ENCODE measurements at regions not wholly inside any gene's neighbourhood (a gene's known extent, or its start where the extent isn't known, plus 50 kb on each side); places are given as distances from the start of the nearest gene placed in this dataset.

- ChIA-PET CTCF (no interaction called here), POLR2A (no interaction called here)
- no peak overlapping the region for H3K4me3 ChIP-seq (ENCODE audit: low read depth, low read length)
- DNase-seq (ENCODE audit: low read depth, low spot score) = no peak
- no peak for TF ChIP-seq CTCF (IDR thresholded peaks at IDR 0.05; ENCODE audit: insufficient read depth, low read length, missing control alignments)
These were observed 90.0 kb downstream of the FAM174B start for GRCh38 chr15:92565351-92566125.

- CTCF ChIA-PET = no interaction called here
- POLR2A ChIA-PET = no interaction called here
- DNase-seq (ENCODE audit: low read depth, low spot score) = no peak
- no peak overlapping the region for H3K4me3 ChIP-seq (ENCODE audit: low read depth, low read length)
- no peak for TF ChIP-seq CTCF (IDR thresholded peaks at IDR 0.05; ENCODE audit: insufficient read depth, low read length, missing control alignments)
These were observed 93.8 kb downstream of the FAM174B start for GRCh38 chr15:92561754-92562153.

DNA sequence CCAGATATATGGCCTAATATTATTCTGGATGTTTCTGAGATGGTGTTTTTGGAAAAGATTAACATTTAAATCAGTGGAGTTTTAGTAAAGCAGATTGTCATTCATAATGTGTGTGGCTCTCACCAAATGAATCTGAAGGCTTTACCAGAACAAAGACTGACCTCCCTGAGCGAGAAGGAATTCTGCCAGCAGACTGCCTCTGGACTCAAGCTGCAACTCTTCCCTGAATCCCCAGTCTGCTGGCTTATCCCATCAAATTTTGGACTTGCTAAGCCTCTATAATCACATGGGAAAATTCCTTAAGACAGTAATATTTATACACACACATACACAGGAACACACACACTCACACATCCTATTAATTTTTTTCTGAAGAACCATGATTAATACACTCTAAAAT is 102.3 kb downstream of the FAM174B start:
- ChIA-PET CTCF (no interaction called here), POLR2A (no interaction called here)
- no peak for TF ChIP-seq CTCF (IDR thresholded peaks at IDR 0.05; ENCODE audit: insufficient read depth, low read length, missing control alignments)
- H3K4me3 ChIP-seq (ENCODE audit: low read depth, low read length) = no peak overlapping the region
- DNase-seq (ENCODE audit: low read depth, low spot score) = no peak

GRCh38 chr15:92545996-92546395 is 109.6 kb downstream of the FAM174B start:
- H3K4me3 ChIP-seq (ENCODE audit: low read depth, low read length) = no peak overlapping the region
- POLR2A ChIA-PET = no interaction called here
- CTCF ChIA-PET = no interaction called here
- no peak for DNase-seq (ENCODE audit: low read depth, low spot score)
- no peak for TF ChIP-seq CTCF (IDR thresholded peaks at IDR 0.05; ENCODE audit: insufficient read depth, low read length, missing control alignments)

- POLR2A ChIA-PET = no interaction called here
- TF ChIP-seq CTCF (IDR thresholded peaks at IDR 0.05; ENCODE audit: insufficient read depth, low read length, missing control alignments) = no peak
- no peak overlapping the region for H3K4me3 ChIP-seq (ENCODE audit: low read depth, low read length)
- DNase-seq (ENCODE audit: low read depth, low spot score) = no peak
- CTCF ChIA-PET = no interaction called here
These were observed 114.0 kb downstream of the FAM174B start for GRCh38 chr15:92541291-92542200.

DNA sequence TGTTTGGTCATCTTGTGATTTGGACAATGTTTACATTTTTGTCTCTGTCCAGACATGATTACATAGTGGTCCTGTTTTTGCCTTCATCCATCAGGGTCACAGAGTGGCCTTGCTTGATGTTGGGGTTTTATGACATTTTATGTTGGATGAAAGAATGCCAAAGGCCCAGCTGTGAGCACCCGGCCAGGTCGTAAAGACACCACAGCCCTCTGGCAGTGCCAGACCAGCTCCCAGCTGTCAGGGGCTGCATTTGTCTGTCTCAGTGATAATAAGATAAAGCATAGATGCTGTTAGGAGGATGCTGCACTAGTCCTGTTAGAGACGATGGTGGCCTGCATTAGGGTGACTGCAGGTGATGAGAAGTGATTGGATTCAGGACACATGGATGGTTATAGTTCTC is 117.5 kb downstream of the FAM174B start:
- TF ChIP-seq CTCF (IDR thresholded peaks at IDR 0.05; ENCODE audit: insufficient read depth, low read length, missing control alignments) = no peak
- H3K4me3 ChIP-seq (ENCODE audit: low read depth, low read length) = no peak overlapping the region
- CTCF ChIA-PET = no interaction called here
- DNase-seq (ENCODE audit: low read depth, low spot score) = no peak
- POLR2A ChIA-PET = no interaction called here

All from AG04449 (cell line).